ENCODE measurements at regions not wholly inside any gene's neighbourhood (a gene's known extent, or its start where the extent isn't known, plus 50 kb on each side); places are given as distances from the start of the nearest gene placed in this dataset.

- peak; percentile 63 for DNase-seq (ENCODE audit: low spot score)
- intact Hi-C loops (cut with DNase I), result no loop called here
These were observed 302.2 kb downstream of the EIPR1 start for GRCh38 chr2:3075316-3075990.

- intact Hi-C loops (cut with DNase I), result no loop called here
- DNase-seq (ENCODE audit: low spot score), result peak; percentile 60
These were observed 303.9 kb downstream of the EIPR1 start for GRCh38 chr2:3073704-3074103.

- DNase-seq (ENCODE audit: low spot score), result peak; percentile 59
- intact Hi-C loops (cut with DNase I), result no loop called here
These were observed 304.5 kb downstream of the EIPR1 start for GRCh38 chr2:3073041-3073595.

GRCh38 chr2:3071685-3072263, 305.8 kb downstream of the EIPR1 start:
- peak; percentile 72 for DNase-seq (ENCODE audit: low spot score)
- intact Hi-C loops (cut with DNase I), result no loop called here

- intact Hi-C loops (cut with DNase I), result no loop called here
- DNase-seq (ENCODE audit: low spot score), result no peak
These were observed 310.8 kb downstream of the EIPR1 start for GRCh38 chr2:3066831-3067230.

GRCh38 chr2:3065928-3066327, 311.7 kb downstream of the EIPR1 start:
- DNase-seq (ENCODE audit: low spot score), result no peak
- intact Hi-C loops (cut with DNase I), result no loop called here

GRCh38 chr2:3062476-3063260, 314.9 kb downstream of the EIPR1 start:
- intact Hi-C loops (cut with DNase I), result no loop called here

GRCh38 chr2:3060049-3060448, 317.6 kb downstream of the EIPR1 start:
- intact Hi-C loops (cut with DNase I), result no loop called here
- no peak for DNase-seq (ENCODE audit: low spot score)

More at GRCh38 chr2:3062476-3063260, 314.9 kb downstream of the EIPR1 start:
- no peak for DNase-seq (ENCODE audit: low spot score)

GRCh38 chr2:3059141-3059925, 318.3 kb downstream of the EIPR1 start:
- DNase-seq (ENCODE audit: low spot score), result no peak
- intact Hi-C loops (cut with DNase I), result no loop called here

- no peak for DNase-seq (ENCODE audit: low spot score)
- intact Hi-C loops (cut with DNase I), result no loop called here
These were observed 323.6 kb downstream of the EIPR1 start for GRCh38 chr2:3054066-3054465.

- no peak for DNase-seq (ENCODE audit: low spot score)
- intact Hi-C loops (cut with DNase I), result no loop called here
These were observed 326.4 kb downstream of the EIPR1 start for GRCh38 chr2:3051266-3051665.

GRCh38 chr2:3046170-3046865, 331.3 kb downstream of the EIPR1 start:
- intact Hi-C loops (cut with DNase I), result no loop called here
- DNase-seq (ENCODE audit: low spot score), result no peak

- DNase-seq (ENCODE audit: low spot score), result no peak
- intact Hi-C loops (cut with DNase I), result no loop called here
These were observed 332.2 kb downstream of the EIPR1 start for GRCh38 chr2:3045318-3045921.

- intact Hi-C loops (cut with DNase I), result no loop called here
- DNase-seq (ENCODE audit: low spot score), result no peak
These were observed 332.9 kb downstream of the EIPR1 start for GRCh38 chr2:3044587-3045317.

- DNase-seq (ENCODE audit: low spot score), result no peak
- intact Hi-C loops (cut with DNase I), result no loop called here
These were observed 333.9 kb downstream of the EIPR1 start for GRCh38 chr2:3043726-3044125.

- intact Hi-C loops (cut with DNase I), result no loop called here
- no peak for DNase-seq (ENCODE audit: low spot score)
These were observed 334.7 kb downstream of the EIPR1 start for GRCh38 chr2:3042601-3043585.
